Hepatocyte (in vitro differentiated cells): ENCODE measurements at regions not wholly inside any gene's neighbourhood (a gene's known extent, or its start where the extent isn't known, plus 50 kb on each side); places are given as distances from the start of the nearest gene placed in this dataset.

ENCODE experiments used
- EZH2 ChIP-seq: fragments of 200-600 bp; sonication (generic); IDR thresholded peaks from 2 replicates; pipeline ENCODE4 v1.6.1; 2016; ENCODE audit warnings: antibody characterized with exemption, mild to moderate bottlenecking, borderline replicate concordance
- EZH2phosphoT487 ChIP-seq: fragments of 200-600 bp; sonication (generic); IDR thresholded peaks from one replicate; pipeline ENCODE4 v1.6.1; 2018; ENCODE audit warnings: antibody characterized with exemption, mild to moderate bottlenecking, low read depth, moderate library complexity; ENCODE audit not compliant: unreplicated experiment, severe bottlenecking
- TF ChIP-seq, protein P1 (sequence below): fragments of 200-600 bp; sonication (generic); IDR thresholded peaks from 2 replicates; pipeline ENCODE4 v1.5.1; 2016; ENCODE audit warnings: antibody characterized with exemption, mild to moderate bottlenecking; ENCODE audit not compliant: poor library complexity

DNA sequence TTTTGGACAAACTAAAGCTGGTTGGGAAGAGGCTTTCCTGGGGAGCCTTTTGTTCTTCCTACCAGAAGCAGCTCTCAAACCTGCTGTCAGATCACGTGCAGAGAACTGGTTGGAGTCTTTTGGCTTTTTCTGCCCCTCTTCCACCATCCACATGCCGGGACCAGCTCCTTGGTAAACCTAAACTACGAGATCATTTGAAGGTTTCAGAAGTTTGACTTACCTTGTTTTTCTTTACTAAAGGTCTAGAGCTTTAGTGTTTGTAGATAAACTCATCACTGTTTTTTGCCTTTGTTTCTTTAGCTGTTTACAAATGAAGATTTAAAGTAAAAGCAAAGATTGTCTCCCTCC, 113.4 kb downstream of the HLX start:
- TF ChIP-seq, protein P1, sequence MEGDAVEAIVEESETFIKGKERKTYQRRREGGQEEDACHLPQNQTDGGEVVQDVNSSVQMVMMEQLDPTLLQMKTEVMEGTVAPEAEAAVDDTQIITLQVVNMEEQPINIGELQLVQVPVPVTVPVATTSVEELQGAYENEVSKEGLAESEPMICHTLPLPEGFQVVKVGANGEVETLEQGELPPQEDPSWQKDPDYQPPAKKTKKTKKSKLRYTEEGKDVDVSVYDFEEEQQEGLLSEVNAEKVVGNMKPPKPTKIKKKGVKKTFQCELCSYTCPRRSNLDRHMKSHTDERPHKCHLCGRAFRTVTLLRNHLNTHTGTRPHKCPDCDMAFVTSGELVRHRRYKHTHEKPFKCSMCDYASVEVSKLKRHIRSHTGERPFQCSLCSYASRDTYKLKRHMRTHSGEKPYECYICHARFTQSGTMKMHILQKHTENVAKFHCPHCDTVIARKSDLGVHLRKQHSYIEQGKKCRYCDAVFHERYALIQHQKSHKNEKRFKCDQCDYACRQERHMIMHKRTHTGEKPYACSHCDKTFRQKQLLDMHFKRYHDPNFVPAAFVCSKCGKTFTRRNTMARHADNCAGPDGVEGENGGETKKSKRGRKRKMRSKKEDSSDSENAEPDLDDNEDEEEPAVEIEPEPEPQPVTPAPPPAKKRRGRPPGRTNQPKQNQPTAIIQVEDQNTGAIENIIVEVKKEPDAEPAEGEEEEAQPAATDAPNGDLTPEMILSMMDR: no peak
- no peak for TF ChIP-seq EZH2
- TF ChIP-seq EZH2phosphoT487: no peak
